Femur (tissue), 1 donor: ENCODE measurements at regions not wholly inside any gene's neighbourhood (a gene's known extent, or its start where the extent isn't known, plus 50 kb on each side); places are given as distances from the start of the nearest gene placed in this dataset.
"Not testable (repeated sequence)": the region's sequence is repeated elsewhere in the genome, so short reads cannot be mapped to it uniquely, and the experiment has no call there.

ENCODE experiments used
- DNase-seq: peaks from one replicate; pipeline ENCODE4 v3.0.0-alpha.2; 2017

DNA sequence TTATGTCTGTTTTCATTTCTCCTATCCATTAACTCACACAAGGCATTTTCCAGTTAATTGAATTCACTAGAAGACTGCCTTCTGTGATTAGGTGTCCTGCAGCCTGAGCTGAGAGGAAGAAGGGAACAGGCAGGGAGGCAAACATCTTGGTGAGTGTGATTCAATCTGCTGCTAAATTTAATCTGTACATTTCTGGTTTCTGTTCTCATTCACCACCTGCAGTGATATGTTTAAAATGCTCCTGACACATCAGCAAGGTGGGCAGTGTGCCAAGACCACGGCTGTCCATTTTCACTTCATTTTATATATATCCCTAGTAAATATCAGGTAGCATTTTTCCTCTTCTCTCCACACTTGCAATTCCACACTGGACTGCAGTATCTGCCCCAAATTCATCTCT, 416.5 kb downstream of the TMEM135 start:
- DNase-seq, result no peak

DNA sequence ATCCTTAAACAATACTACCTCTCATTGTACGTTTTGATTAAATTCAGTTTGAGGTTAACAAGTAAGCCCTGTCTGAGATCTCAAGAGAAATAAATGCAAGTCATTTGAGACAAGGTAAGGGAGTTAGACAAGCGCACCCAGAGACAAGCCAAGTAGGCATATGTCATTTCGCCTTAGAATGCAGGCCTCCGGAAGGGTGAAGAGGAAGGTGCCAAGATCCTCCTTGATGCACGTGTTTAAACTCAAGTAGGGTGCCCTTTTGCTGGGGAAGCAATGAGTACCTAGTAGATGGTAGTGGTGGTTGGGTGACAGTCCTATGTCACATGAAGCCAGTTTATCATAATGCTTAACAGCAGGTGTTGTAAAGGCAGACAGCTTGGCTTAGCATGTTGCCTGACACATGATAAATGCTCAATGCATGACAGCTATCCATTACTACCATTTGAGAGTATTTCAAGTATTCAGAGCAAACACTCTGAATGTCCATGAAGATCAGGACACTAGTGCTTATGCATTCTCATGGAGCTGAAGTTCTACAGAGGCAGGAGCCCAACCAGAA, 415.9 kb downstream of the TMEM135 start:
- DNase-seq, result no peak

DNA sequence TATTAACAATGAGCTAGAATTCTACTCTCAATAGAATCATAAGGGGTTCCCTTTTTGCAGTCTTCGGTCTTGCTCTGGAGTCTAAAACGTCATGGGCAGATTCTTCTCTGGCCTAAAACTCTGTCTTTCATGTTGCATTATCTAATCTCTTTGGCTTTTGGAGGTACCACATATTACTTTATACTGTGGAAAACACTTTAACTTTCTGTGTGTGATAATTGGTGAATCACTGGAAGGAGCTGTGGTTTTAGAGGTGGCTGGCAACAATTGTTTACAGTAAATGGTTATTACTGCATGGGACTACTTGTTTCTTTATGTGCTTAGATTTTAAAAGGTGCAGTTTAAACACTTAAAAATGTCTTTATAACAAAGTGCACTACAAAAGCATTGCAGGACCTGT, 414.3 kb downstream of the TMEM135 start:
- not testable (repeated sequence) for DNase-seq

DNA sequence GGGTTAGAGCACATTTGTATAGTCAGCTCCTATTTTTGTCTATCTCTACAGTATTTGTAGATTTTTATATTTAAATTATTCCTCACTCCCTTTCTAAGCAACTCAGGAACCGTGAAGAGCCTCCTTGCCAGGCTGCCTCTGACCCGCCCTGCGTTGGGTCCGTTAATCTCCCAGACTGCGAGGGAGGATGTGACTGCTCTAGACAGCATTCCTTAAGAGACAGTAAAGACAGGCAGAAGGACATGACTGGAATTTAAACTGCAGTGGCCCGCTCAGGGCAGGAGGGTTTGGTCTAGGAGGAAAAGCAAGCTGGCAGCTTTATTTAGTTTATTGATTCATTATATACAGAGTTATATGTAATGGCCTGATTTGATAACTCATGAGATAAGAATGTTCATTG, 413.7 kb downstream of the TMEM135 start:
- no peak for DNase-seq

DNA sequence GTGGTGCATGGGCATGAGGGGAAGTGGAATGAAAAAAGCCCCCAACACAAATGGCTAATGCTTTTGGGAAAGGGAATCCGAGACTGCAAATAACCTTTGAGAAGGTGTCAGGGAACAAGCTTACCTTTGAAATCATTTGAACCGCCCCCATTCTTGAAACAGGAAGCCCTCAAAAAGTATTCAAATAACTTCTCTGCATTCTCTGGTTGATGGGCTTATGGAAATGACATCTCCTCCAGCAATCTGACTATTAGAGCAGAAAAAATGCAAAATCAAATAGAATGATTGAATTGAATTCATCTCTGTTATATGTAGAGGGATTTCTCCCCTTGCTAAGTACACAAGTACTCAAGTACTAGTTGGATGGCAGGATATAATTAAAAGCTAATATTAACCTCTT, 409.9 kb downstream of the TMEM135 start:
- DNase-seq, result no peak

DNA sequence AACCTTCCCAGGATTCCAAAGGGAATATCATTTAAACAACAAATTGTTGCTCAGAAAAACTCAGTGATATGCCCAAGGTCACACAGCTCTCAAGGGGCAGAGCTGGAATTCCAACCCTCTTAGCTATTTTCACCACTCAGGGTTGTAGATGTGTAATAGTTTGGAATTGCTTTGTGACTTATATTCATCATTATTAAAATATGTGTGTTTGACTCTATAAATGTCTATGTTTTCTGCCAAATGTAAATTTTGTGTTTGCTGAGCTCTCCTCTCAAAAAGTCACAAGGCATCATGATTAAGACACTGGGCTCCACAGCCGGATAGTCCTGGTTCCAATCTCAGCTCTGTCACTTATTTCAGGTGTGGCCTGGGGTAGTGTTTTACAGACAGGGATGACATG, 407.3 kb downstream of the TMEM135 start:
- peak; percentile 32 for DNase-seq

DNA sequence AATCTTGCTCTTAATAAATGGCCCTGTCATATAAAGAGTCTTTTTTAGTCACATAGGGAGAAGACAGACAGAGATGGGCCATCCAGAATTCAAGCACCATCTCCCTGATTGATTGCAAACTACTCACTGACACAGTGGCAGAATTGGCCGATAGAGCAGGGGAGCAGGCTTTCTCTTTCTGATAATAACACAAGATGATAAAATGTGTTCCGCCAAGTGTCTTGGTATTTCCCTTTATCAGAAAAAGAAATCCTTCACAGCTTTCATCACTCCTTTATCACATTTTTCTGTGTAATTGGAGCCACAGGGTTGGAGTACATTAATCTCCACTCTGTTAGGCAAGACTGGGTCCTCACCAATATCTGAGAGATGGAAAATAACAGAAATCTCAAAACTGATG, 406.0 kb downstream of the TMEM135 start:
- no peak for DNase-seq

DNA sequence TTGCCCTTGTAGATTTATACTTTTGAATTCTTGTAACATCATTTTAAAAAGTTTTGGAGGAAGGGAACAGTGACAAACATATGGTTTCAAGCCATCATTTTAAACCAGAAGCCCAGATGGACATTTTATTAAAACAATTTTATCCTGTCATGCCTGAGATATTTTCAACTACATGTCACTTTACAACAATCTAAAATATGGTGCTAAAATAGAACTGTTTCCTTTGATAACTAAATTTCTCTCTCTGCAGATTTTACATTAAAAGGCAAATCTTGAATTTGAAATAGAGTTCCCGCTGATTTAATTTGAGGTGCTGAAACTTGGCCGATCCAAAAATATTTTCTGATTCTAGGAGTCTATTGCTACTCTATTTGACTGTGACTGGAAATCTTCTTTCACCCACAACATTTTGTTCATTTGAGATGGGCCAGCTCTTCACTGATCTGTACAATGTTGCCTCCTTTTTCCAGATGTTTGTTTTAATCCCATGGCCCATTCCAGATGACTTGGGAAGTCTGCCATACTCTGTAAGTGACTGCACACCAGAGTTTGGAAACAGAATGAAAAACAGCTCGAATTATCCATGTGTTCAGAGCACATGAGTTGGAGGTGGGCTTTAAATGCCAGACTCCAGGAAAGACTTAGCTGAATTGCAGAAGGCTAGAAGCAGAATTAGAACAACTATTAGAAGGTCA, 402.5 kb downstream of the TMEM135 start:
- peak; percentile 38 for DNase-seq

DNA sequence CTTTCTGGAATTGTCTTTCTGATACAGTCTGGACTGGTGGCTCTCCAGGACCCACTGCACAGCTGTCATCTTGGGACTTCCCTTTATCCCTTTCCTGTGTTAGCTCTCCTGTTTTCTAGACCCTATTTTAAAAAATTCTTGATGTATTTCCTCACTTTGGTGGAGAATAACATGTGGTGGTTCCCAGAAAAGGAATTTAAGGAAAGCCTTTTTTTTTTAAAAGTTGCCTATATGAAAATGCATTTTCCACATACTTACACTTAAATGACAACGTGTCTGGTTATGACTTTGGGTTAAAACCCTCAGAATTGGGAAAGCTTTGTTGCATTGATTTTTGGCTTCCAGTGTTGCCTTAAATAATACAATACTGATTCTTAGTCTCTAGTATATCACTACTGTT, 400.7 kb downstream of the TMEM135 start:
- no peak for DNase-seq

DNA sequence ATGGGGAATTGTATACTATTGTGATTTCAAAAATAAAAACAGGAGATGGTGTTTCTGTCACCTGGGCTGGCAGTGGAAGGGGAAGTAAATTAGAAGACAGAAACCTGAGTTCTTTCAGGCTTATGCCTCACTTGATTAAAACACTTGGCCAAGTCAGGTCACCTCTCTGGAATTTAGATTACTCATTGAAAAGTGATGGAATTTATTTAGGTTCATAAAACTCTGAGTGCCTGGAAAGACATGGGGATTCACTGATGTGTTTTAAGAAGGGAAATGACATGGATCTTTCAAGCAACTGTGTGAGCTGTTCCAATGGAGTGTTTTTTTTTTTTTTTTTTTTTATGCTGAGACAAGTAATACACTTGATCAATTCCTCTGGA, 400.1 kb downstream of the TMEM135 start:
- no peak for DNase-seq

DNA sequence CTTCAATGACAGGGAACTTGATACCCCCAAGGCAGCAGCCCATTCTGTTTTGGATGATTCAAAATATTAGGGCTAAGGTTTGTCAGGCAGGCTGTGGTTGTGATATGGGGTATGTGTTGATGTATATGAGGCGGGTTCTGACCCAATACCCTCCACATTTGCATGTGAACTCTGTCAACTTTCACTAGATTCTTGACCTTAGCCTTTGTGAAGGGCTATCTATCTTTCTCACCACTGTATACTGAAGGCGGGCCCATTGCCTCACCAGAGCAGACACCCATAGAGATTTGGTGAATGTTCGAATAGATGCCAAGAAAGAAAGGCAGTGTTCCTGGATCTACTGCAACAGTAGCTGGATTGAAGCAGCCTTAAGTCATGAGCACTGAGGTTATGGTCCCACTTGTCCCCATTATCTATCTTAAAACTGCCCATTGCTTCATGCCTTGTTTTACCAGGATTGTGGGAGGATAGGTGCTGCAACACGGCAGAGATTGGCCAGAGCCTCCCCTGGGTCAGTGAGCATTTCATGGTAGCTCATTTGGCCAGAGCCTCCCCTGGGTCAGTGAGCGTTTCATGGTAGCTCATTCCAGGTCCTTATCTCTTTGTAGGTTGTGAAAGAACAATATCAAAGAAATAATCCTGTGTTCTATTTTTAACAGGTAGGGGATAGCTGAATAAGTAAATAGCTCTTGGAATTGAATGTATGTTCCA, 399.6 kb downstream of the TMEM135 start:
- no peak for DNase-seq

DNA sequence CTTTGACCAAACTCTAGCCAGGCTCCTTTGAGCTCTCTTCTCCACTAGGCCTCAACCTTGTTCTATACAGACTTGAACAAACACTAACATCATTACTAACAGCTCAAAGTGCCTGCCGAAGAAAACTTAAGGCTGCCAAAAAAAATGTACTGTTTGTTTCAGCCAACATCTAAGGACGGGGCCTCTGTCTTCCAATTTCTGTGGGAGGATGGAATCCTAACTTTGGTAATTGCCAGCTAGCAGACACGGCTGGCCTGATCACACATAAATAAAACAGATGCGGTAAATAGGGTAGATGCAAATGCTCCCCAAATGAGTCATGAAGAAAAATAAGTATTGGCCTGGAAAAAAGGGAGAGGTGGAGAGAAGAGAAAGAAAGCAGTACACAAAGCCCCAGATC, 394.3 kb downstream of the TMEM135 start:
- DNase-seq, result peak; percentile 42

DNA sequence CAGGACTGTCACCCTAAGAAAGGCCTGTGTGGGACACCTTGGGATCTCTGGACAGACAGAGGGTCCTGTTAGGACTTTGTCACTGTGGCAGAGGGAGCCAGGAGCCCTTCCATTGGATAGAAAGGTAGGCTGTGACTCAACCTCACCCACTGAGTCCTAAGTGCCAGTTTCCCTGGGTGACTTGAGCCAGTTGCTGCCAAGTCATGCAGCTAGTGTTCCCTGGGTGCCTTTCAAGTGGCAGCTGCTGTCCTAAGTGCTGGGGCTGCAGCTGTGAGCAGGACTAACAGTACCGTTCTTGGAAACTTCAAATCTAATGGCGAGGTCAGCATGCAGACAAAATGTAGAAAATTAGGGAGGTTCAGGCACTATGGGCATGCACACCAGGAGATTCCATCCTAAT, 393.7 kb downstream of the TMEM135 start:
- no peak for DNase-seq

DNA sequence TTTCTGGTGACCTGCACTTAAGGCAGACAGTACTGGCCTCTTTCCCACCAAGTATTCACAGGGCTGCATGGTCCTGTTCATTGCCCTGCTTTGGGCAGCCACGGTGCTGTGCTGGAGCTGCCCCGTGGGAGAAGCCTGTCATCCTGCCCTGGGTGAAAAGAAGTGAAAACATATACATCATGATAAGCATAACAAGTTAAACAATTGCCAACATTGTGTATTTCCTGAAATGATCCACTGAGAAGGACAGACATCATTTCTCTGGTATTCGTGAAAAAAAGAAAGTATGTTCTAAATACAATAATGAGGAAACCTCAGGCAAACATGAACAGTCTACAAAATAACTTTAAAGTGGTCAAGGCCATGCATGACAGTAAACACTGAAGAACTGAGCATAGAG, 393.1 kb downstream of the TMEM135 start:
- DNase-seq, result no peak

DNA sequence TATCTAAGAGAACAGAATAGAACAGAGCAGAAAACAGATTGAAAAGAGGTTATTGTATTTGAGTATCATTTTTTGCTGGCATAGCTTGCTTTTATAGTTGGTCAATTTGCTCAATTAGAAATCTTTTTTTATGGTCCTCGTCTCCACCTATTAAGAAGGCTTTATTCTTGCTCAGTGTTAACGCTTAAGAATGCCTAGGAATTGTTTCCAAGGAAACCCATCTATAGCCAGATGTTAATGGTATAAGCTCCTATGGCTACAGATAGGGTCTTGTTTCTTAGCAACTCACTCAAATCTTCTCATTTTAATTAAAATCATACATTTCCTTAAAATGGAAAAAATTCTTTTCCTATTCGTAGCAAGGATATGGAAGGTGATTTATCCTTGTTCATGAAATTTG, 392.3 kb downstream of the TMEM135 start:
- DNase-seq, result no peak

DNA sequence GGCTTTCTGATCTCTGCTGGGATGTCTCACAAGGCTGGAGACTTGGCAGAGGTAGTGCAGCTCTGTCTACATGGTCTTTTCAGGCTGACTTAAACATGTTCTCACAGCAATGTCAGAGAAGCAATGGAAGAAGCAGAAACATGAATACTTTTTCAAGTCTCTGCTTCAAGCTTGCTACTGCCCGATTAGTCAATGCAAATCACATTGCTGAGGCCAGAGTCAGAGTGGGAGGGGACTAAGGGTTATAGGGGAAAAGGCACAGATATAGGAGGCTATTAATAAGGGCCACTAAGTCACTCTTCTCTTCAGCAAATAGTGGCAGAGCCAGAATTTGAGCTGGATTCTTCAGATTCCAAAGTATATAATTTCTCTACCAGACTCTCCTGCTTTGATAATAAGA, 390.5 kb downstream of the TMEM135 start:
- DNase-seq, result no peak

DNA sequence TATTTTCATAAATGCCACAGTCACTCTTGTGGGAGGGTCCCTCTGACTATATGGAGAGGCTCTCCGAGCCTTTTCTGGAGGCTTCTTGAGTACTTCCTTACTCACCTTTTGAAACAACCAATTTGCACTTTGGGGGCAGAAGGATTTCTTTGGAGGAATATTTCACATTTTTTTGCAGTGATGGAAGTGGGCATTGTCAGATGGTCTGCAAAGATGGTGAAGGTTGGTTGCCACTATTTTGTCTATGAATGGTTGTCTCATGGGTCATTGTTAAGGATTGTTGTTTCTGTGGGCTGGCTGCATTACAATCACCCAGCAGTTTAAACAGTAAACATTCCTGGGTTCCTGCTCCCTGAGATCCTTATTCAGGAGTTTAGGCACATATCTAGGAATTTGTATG, 388.2 kb downstream of the TMEM135 start:
- DNase-seq, result no peak

DNA sequence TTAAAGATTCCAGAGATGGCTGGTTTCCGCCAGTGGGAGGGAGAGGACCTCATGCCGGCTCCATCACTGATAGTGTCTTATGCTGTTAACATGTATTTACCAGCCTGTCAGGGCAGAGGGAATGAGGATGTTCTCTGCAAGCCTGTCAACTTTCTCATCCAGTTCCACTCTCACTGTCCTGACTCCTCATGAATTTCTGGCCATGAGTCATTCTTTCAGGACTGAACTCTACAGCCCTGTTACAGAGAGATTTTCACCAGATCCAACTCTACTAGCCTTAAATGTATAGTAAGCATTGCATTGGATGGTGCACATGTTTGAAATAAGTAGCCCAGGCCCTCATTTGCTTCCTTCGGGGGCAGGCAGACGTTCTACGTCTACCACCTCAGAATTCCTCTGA, 387.7 kb downstream of the TMEM135 start:
- DNase-seq, result no peak

DNA sequence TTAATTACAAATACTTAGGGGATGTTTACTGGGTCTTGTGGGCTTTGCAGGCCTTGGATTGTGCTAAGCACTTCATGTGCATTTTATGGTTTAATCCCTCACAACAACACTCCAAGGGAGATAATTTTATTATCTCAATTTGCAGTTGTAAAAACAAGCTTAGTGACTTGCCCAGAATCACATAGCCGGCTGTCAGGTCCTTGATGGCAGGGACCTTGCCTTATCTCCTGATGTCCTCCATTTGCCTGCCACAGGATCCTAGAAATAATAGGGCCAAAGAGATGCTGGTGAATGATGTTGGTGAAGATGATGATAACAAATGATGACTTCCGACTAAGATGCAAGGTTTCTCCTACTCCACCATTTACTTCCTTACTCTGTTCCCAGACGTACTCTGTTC, 385.4 kb downstream of the TMEM135 start:
- no peak for DNase-seq

DNA sequence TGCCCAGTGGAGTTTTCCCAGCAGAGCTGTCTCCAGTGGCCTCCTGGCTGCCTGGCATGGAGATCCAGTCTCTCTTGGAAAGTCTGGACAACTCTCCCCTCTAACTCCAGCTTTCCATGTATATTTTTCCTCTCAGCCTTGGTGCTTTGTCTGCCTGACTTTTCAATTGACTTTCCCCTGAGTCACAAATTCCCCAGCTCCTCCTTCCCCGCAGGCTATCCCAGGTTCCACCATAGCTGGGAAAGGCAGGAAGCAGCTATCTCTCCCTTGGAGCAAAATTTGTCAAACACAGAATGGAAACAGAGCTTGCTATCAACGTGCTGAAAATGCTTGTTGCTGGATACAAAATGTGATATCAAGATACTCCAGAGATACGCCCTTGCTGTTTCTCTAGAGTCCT, 384.8 kb downstream of the TMEM135 start:
- DNase-seq, result no peak

DNA sequence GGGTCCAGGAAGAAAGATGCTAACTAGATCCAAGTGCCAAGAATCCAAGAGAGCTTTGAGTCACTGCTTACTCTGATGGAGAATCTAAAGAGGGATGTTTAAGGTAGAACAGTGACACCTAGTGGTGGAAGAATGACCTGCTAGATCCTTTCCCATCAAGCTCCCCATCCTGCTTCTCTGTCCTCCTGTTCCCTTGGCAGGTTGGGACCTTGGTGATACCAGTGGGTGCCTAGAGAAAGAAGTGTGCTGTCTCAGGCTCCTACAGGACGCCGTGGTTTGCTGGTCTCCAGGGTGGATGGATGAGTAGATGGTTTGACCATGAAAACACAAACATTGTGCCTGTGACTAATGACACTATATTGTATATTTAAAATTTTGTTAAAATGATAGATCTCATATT, 383.7 kb downstream of the TMEM135 start:
- peak; percentile 39 for DNase-seq

DNA sequence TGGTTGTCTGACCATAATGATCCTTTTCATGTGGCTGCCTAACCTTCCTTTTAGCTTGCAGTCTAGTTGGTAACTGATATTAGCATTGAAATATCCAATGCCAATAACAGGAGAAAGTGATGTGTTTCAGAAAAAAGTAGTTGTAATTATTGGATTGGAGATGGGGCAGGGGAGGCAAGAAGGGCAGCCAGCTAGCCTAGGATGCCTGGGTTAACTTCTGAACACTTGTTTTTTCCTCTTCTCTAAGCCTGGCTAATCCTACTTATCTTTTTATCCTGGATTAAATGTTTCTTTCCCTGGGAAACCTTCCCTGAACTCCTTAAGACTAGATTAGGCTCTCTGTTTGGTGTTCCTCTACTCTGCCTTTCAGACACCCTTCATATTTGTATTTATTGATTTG, 380.2 kb downstream of the TMEM135 start:
- DNase-seq, result no peak

DNA sequence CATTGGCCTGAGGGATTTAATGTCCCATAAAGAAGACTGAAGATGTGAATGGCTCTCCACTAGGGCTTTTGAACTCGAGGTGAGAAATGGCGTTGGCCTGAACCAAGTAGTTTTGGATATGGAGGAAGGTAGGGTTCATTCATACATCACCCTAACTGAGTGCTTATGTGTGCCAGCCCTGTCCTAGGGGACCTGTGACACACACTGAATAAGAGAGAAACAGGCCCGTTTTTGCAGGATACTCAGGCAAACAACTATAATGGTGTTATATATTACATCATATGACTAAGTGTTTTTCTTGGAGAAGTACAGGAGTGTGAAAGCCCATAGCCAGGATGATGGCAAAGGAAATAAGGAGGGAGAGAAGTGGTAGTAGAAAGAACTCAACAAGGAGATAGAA, 368.1 kb downstream of the TMEM135 start:
- DNase-seq, result no peak

DNA sequence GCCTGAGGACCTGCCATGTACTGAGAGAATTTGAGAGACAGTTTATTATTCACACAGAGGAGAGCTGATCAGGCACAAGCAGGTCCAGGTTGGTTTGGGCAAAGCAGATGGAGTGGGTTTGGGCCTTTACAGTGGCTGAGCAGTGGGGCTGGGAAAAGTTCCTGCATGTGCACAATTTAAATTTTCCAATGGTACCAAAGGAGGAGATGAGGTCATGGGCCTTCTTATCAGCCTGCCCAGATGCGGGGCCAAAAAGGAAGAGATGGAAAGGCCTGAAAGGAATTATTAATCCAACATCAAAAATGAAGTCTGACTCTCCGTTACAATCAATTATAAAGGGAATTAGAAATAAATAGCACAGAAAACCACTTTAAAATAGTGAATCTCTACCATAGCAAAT, 367.6 kb downstream of the TMEM135 start:
- DNase-seq, result no peak

DNA sequence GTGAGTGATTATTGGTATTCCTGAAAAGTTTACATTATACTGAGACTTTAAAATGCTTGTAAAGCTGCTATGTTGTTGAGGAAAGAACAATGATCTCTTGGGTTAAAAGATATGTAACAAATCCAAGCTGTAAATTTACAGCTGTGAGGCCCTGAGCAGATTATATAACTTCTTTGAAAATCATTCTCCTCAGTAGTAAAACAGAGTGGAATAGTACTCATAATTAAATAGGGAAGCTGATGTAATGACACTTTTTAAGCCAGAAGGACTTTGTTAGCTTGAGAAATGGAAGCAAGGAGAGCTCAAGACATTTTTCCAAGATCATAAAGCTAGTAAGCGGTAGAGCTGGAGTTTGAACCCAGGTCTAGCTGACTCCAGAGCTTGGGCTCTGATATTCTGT, 363.9 kb downstream of the TMEM135 start:
- no peak for DNase-seq
